H1 (cell line): ENCODE measurements at regions not wholly inside any gene's neighbourhood (a gene's known extent, or its start where the extent isn't known, plus 50 kb on each side); places are given as distances from the start of the nearest gene placed in this dataset.

Source experiments
- CBX5 ChIP-seq: fragments of 300-800, 300-1000 bp; sonication (generic); IDR thresholded peaks from 2 replicates; pipeline ENCODE4 v1.7.1; 2016; ENCODE audit warnings: antibody characterized with exemption, low read length, low read depth
- HDAC2 ChIP-seq, 2 experiments: fragments of 300-600 bp in 1 of 2; sonication (generic) in 1 of 2; IDR thresholded peaks; 2 replicates each; pipeline ENCODE4 v1.6.1; 2011 to 2012; ENCODE audit warnings: low read depth in 2 of 2, low read length in 2 of 2, mild to moderate bottlenecking in 2 of 2, moderate library complexity in 2 of 2, borderline replicate concordance in 1 of 2, inconsistent platforms in 1 of 2
- KDM5A ChIP-seq: fragments of 200-600 bp; IDR thresholded peaks from 2 replicates; pipeline ENCODE4 v1.7.1; 2012; ENCODE audit warnings: mild to moderate bottlenecking, low read length, inconsistent platforms, mixed read lengths
- TAF1 ChIP-seq: IDR thresholded peaks from 2 replicates; pipeline ENCODE4 v1.6.1; 2011; ENCODE audit warnings: mild to moderate bottlenecking, low read depth, low read length
- TAF7 ChIP-seq: optimal IDR thresholded peaks from 2 replicates; pipeline ENCODE3; 2011; ENCODE audit warnings: low read depth, mild to moderate bottlenecking, inconsistent platforms, low read length, moderate library complexity, borderline replicate concordance
- TF ChIP-seq, protein P1 (sequence below): fragments of 300-600 bp; sonication (generic); IDR thresholded peaks from 2 replicates; pipeline ENCODE4 v1.7.1; 2012; ENCODE audit warnings: low read length, moderate library complexity, mild to moderate bottlenecking, inconsistent platforms; ENCODE audit not compliant: insufficient replicate concordance

DNA sequence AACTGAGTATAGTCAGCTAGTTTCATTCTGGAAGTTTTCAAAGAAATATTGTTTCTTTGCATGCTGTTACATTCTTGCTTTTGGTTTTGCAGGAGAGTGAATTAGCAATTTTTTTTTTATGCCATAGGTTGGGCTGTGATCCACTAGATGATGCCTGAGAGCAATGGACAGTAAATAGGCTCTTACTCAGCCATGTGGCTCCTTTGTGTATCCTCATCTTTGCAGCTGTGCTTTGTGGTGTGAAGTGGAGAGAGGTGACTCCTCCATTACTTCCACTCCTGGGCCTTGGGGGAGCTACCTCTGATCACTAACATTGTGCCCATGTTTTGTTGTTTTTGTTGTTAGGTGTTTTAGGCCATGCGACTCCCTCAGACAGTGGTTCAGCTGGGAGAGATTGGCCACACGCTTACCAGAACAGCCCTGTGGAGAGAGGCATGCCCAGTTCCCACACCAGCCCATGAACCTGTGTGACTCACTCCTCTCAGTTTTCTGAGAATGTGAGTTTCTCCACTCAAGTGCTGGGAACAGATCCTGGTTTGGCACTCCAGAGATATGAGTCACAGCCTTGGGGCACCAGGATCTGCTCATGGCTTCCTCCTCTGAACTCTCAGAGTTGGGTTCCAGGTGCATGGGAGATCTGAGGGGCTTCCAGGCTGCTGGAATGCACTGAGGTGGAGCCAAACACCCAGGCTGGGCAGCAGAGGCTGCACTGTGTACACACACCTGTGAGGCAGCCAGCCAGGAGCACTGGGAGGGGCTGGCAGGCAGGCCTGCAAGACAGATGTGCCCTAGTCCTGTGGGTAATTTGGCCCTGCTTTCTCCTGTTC lies 785.3 kb downstream of the ROBO2 start (continued):
- TF ChIP-seq, protein P1, sequence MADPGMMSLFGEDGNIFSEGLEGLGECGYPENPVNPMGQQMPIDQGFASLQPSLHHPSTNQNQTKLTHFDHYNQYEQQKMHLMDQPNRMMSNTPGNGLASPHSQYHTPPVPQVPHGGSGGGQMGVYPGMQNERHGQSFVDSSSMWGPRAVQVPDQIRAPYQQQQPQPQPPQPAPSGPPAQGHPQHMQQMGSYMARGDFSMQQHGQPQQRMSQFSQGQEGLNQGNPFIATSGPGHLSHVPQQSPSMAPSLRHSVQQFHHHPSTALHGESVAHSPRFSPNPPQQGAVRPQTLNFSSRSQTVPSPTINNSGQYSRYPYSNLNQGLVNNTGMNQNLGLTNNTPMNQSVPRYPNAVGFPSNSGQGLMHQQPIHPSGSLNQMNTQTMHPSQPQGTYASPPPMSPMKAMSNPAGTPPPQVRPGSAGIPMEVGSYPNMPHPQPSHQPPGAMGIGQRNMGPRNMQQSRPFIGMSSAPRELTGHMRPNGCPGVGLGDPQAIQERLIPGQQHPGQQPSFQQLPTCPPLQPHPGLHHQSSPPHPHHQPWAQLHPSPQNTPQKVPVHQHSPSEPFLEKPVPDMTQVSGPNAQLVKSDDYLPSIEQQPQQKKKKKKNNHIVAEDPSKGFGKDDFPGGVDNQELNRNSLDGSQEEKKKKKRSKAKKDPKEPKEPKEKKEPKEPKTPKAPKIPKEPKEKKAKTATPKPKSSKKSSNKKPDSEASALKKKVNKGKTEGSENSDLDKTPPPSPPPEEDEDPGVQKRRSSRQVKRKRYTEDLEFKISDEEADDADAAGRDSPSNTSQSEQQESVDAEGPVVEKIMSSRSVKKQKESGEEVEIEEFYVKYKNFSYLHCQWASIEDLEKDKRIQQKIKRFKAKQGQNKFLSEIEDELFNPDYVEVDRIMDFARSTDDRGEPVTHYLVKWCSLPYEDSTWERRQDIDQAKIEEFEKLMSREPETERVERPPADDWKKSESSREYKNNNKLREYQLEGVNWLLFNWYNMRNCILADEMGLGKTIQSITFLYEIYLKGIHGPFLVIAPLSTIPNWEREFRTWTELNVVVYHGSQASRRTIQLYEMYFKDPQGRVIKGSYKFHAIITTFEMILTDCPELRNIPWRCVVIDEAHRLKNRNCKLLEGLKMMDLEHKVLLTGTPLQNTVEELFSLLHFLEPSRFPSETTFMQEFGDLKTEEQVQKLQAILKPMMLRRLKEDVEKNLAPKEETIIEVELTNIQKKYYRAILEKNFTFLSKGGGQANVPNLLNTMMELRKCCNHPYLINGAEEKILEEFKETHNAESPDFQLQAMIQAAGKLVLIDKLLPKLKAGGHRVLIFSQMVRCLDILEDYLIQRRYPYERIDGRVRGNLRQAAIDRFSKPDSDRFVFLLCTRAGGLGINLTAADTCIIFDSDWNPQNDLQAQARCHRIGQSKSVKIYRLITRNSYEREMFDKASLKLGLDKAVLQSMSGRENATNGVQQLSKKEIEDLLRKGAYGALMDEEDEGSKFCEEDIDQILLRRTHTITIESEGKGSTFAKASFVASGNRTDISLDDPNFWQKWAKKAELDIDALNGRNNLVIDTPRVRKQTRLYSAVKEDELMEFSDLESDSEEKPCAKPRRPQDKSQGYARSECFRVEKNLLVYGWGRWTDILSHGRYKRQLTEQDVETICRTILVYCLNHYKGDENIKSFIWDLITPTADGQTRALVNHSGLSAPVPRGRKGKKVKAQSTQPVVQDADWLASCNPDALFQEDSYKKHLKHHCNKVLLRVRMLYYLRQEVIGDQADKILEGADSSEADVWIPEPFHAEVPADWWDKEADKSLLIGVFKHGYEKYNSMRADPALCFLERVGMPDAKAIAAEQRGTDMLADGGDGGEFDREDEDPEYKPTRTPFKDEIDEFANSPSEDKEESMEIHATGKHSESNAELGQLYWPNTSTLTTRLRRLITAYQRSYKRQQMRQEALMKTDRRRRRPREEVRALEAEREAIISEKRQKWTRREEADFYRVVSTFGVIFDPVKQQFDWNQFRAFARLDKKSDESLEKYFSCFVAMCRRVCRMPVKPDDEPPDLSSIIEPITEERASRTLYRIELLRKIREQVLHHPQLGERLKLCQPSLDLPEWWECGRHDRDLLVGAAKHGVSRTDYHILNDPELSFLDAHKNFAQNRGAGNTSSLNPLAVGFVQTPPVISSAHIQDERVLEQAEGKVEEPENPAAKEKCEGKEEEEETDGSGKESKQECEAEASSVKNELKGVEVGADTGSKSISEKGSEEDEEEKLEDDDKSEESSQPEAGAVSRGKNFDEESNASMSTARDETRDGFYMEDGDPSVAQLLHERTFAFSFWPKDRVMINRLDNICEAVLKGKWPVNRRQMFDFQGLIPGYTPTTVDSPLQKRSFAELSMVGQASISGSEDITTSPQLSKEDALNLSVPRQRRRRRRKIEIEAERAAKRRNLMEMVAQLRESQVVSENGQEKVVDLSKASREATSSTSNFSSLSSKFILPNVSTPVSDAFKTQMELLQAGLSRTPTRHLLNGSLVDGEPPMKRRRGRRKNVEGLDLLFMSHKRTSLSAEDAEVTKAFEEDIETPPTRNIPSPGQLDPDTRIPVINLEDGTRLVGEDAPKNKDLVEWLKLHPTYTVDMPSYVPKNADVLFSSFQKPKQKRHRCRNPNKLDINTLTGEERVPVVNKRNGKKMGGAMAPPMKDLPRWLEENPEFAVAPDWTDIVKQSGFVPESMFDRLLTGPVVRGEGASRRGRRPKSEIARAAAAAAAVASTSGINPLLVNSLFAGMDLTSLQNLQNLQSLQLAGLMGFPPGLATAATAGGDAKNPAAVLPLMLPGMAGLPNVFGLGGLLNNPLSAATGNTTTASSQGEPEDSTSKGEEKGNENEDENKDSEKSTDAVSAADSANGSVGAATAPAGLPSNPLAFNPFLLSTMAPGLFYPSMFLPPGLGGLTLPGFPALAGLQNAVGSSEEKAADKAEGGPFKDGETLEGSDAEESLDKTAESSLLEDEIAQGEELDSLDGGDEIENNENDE: no peak
- TF ChIP-seq HDAC2 (IDR thresholded peaks at IDR 0.05; ENCODE audit: borderline replicate concordance in 1 of 2, low read depth in 2 of 2, low read length in 2 of 2) (no peak), KDM5A (no peak), CBX5 (no peak), TAF1 (no peak), TAF7 (no peak)
